ENCODE measurements at regions not wholly inside any gene's neighbourhood (a gene's known extent, or its start where the extent isn't known, plus 50 kb on each side); places are given as distances from the start of the nearest gene placed in this dataset.

DNA sequence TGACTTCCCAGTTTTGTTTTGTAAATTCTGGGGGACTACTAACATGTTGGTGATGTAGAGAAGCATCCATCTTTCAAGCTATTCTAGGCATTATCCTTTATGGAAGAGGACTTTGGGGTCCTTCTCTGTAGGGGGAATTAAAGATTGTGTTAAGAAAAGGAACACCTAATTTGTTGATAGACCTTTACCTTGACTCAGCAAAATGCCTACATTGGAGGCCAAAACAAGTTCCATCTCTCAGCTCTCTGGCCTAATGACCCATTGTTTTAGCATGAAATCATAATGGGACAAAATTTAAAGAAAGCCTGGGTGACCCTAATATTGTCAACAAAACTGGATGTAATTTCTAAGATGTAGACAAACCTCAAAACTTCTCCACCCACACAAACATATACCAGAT, 465.3 kb upstream of the SOX9 start:
- H3K4me3 ChIP-seq (ENCODE audit: low read length) = no peak overlapping the region
- no peak overlapping the region for H3K27ac ChIP-seq (ENCODE audit: low read length)
- no peaks in the 10 kb centered on the region for H3K27me3 ChIP-seq (ENCODE audit: control insufficient read depth, insufficient read depth, low read length)
- H3K4me1 ChIP-seq (ENCODE audit: control insufficient read depth, insufficient read depth, low read length) = no peaks in the 10 kb centered on the region
- H3K9me3 ChIP-seq (ENCODE audit: control insufficient read depth, insufficient read depth, low read length) = no peaks in the 10 kb centered on the region
- H3K36me3 ChIP-seq (ENCODE audit: control insufficient read depth, insufficient read depth, low read length) = no peaks in the 10 kb centered on the region
- no peak for DNase-seq (ENCODE audit: low read depth, low spot score)

- Histone ChIP-seq H3K4me1 (ENCODE audit: control insufficient read depth, insufficient read depth, low read length) (no peaks in the 10 kb centered on the region), H3K36me3 (ENCODE audit: control insufficient read depth, insufficient read depth, low read length) (no peaks in the 10 kb centered on the region), H3K9me3 (ENCODE audit: control insufficient read depth, insufficient read depth, low read length) (no peaks in the 10 kb centered on the region), H3K27me3 (ENCODE audit: control insufficient read depth, insufficient read depth, low read length) (no peaks in the 10 kb centered on the region), H3K4me3 (ENCODE audit: low read length) (no peak overlapping the region), H3K27ac (ENCODE audit: low read length) (no peak overlapping the region)
- no CpG with 5 or more reads among the region's 6 CpGs for WGBS (ENCODE audit: insufficient coverage, insufficient read length)
- no peak for DNase-seq (ENCODE audit: low read depth, low spot score)
These were observed 463.6 kb upstream of the SOX9 start for GRCh38 chr17:71656964-71657858.

DNA sequence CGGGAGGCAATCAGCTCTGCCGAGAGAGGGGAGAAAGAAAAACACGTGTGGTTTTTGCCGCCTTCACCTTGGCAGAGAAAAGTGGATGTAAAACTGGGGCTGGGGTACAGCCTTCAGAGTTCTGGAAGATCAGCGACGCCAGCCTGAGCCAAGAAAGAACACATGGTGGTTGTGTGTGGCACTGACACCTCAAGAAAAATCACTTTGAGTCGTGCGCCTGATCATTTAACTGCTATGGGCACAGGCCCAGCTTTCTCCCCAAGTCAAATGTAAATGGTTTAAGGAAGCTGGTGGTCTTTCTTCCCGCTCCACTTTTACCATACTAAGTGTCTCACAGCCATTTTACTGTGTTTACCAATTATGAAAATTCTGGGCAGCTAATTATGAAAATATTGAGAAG, 461.8 kb upstream of the SOX9 start:
- Histone ChIP-seq H3K27me3 (ENCODE audit: control insufficient read depth, insufficient read depth, low read length) (no peaks in the 10 kb centered on the region), H3K9me3 (ENCODE audit: control insufficient read depth, insufficient read depth, low read length) (no peaks in the 10 kb centered on the region), H3K36me3 (ENCODE audit: control insufficient read depth, insufficient read depth, low read length) (no peaks in the 10 kb centered on the region), H3K4me3 (ENCODE audit: low read length) (no peak overlapping the region), H3K4me1 (ENCODE audit: control insufficient read depth, insufficient read depth, low read length) (no peaks in the 10 kb centered on the region), H3K27ac (ENCODE audit: low read length) (no peak overlapping the region)
- WGBS (ENCODE audit: insufficient coverage, insufficient read length) = no CpG with 5 or more reads among the region's 9 CpGs
- DNase-seq (ENCODE audit: low read depth, low spot score) = no peak

GRCh38 chr17:71664861-71665260, 456.0 kb upstream of the SOX9 start:
- no peaks in the 10 kb centered on the region for H3K27me3 ChIP-seq (ENCODE audit: control insufficient read depth, insufficient read depth, low read length)
- H3K4me3 ChIP-seq (ENCODE audit: low read length) = no peak overlapping the region
- no peaks in the 10 kb centered on the region for H3K36me3 ChIP-seq (ENCODE audit: control insufficient read depth, insufficient read depth, low read length)
- DNase-seq (ENCODE audit: low read depth, low spot score) = no peak
- no peaks in the 10 kb centered on the region for H3K4me1 ChIP-seq (ENCODE audit: control insufficient read depth, insufficient read depth, low read length)
- H3K9me3 ChIP-seq (ENCODE audit: control insufficient read depth, insufficient read depth, low read length) = no peaks in the 10 kb centered on the region
- H3K27ac ChIP-seq (ENCODE audit: low read length) = no peak overlapping the region

- Histone ChIP-seq H3K27ac (ENCODE audit: low read length) (no peak overlapping the region), H3K4me3 (ENCODE audit: low read length) (no peak overlapping the region), H3K27me3 (ENCODE audit: control insufficient read depth, insufficient read depth, low read length) (no peaks in the 10 kb centered on the region), H3K4me1 (ENCODE audit: control insufficient read depth, insufficient read depth, low read length) (no peaks in the 10 kb centered on the region), H3K36me3 (ENCODE audit: control insufficient read depth, insufficient read depth, low read length) (no peaks in the 10 kb centered on the region), H3K9me3 (ENCODE audit: control insufficient read depth, insufficient read depth, low read length) (no peaks in the 10 kb centered on the region)
- DNase-seq (ENCODE audit: low read depth, low spot score) = no peak
- WGBS (ENCODE audit: insufficient coverage, insufficient read length) = no CpG with 5 or more reads among the region's 2 CpGs
These were observed 454.8 kb upstream of the SOX9 start for GRCh38 chr17:71666047-71666446.

- H3K27me3 ChIP-seq (ENCODE audit: control insufficient read depth, insufficient read depth, low read length) = no peaks in the 10 kb centered on the region
- WGBS (ENCODE audit: insufficient coverage, insufficient read length) = no CpG with 5 or more reads among the region's 1 CpG
- H3K27ac ChIP-seq (ENCODE audit: low read length) = no peak overlapping the region
- no peak overlapping the region for H3K4me3 ChIP-seq (ENCODE audit: low read length)
- no peaks in the 10 kb centered on the region for H3K4me1 ChIP-seq (ENCODE audit: control insufficient read depth, insufficient read depth, low read length)
- H3K9me3 ChIP-seq (ENCODE audit: control insufficient read depth, insufficient read depth, low read length) = no peaks in the 10 kb centered on the region
- DNase-seq (ENCODE audit: low read depth, low spot score) = no peak
- no peaks in the 10 kb centered on the region for H3K36me3 ChIP-seq (ENCODE audit: control insufficient read depth, insufficient read depth, low read length)
These were observed 453.2 kb upstream of the SOX9 start for GRCh38 chr17:71667661-71668060.

- H3K9me3 ChIP-seq (ENCODE audit: control insufficient read depth, insufficient read depth, low read length) = no peaks in the 10 kb centered on the region
- no CpG with 5 or more reads among the region's 2 CpGs for WGBS (ENCODE audit: insufficient coverage, insufficient read length)
- H3K4me1 ChIP-seq (ENCODE audit: control insufficient read depth, insufficient read depth, low read length) = no peaks in the 10 kb centered on the region
- DNase-seq (ENCODE audit: low read depth, low spot score) = no peak
- no peak overlapping the region for H3K4me3 ChIP-seq (ENCODE audit: low read length)
- H3K27me3 ChIP-seq (ENCODE audit: control insufficient read depth, insufficient read depth, low read length) = no peaks in the 10 kb centered on the region
- H3K36me3 ChIP-seq (ENCODE audit: control insufficient read depth, insufficient read depth, low read length) = no peaks in the 10 kb centered on the region
- no peak overlapping the region for H3K27ac ChIP-seq (ENCODE audit: low read length)
These were observed 452.0 kb upstream of the SOX9 start for GRCh38 chr17:71668807-71669206.

GRCh38 chr17:71677439-71677838, 443.4 kb upstream of the SOX9 start:
- 100% methylated on average over 2 of the region's 4 CpGs for WGBS (ENCODE audit: insufficient coverage, insufficient read length)
- Histone ChIP-seq H3K27me3 (ENCODE audit: control insufficient read depth, insufficient read depth, low read length) (no peaks in the 10 kb centered on the region), H3K4me3 (ENCODE audit: low read length) (no peak overlapping the region), H3K36me3 (ENCODE audit: control insufficient read depth, insufficient read depth, low read length) (no peaks in the 10 kb centered on the region), H3K27ac (ENCODE audit: low read length) (no peak overlapping the region), H3K4me1 (ENCODE audit: control insufficient read depth, insufficient read depth, low read length) (no peaks in the 10 kb centered on the region), H3K9me3 (ENCODE audit: control insufficient read depth, insufficient read depth, low read length) (no peaks in the 10 kb centered on the region)
- no peak for DNase-seq (ENCODE audit: low read depth, low spot score)

DNA sequence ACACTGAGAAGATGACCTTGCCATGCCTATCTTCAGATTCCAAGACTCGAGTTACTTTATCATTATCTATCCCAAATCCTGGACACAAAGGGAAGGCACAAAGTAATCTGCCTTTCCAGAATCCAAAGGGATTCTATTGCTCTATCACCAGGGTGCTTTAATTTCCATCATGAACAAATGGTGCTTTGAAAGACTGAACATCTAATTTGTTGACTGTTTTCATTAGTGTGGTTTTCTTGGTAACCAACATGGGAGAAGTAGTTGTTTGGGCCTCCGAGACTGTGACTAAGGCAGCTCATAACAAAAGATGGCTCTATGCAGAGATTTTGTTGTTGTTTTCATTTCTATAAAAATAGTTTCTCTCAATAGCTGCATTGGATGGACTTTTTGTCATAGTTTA, 441.0 kb upstream of the SOX9 start:
- no peak overlapping the region for H3K27ac ChIP-seq (ENCODE audit: low read length)
- no peak overlapping the region for H3K4me3 ChIP-seq (ENCODE audit: low read length)
- no peaks in the 10 kb centered on the region for H3K36me3 ChIP-seq (ENCODE audit: control insufficient read depth, insufficient read depth, low read length)
- H3K9me3 ChIP-seq (ENCODE audit: control insufficient read depth, insufficient read depth, low read length) = no peaks in the 10 kb centered on the region
- no peaks in the 10 kb centered on the region for H3K4me1 ChIP-seq (ENCODE audit: control insufficient read depth, insufficient read depth, low read length)
- DNase-seq (ENCODE audit: low read depth, low spot score) = no peak
- no CpG with 5 or more reads among the region's 2 CpGs for WGBS (ENCODE audit: insufficient coverage, insufficient read length)
- no peaks in the 10 kb centered on the region for H3K27me3 ChIP-seq (ENCODE audit: control insufficient read depth, insufficient read depth, low read length)

DNA sequence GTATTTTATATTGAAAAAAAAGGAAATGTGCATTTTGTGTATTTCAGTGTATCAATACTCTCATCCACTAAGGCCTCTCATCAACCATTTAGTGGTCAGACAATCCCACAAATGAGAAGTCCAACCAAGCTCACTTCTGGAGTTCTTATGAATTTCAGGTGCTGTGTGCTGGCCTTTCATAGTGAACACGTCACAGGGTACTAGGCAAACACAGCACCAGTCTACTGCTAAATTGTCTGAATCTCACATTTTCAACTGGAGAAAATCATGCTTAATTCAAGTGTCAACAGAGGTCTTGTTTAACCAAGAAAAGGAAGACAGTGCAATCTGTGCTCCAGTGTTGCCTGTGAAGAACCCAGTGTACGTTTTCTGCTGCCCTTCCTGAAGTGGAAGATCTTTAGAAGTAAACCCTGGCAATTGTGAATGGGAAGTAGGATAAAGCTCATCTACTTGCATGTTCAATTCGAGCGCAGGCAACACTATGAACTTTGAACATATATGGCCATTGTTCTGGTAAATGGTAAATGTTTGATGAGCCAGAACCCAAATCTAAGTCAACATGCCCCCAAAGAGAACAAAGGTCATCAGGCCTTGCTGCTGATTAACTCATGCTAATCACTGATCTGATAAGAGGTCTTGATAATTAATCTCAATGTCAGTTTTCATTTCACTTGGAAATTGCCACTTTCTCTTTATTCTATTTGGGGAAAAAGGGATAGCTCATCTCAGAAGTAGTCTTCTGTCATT, 439.2 kb upstream of the SOX9 start:
- no CpG with 5 or more reads among the region's 4 CpGs for WGBS (ENCODE audit: insufficient coverage, insufficient read length)
- no peak for DNase-seq (ENCODE audit: low read depth, low spot score)
- H3K36me3 ChIP-seq (ENCODE audit: control insufficient read depth, insufficient read depth, low read length) = no peaks in the 10 kb centered on the region
- no peak overlapping the region for H3K27ac ChIP-seq (ENCODE audit: low read length)
- H3K4me1 ChIP-seq (ENCODE audit: control insufficient read depth, insufficient read depth, low read length) = no peaks in the 10 kb centered on the region
- H3K9me3 ChIP-seq (ENCODE audit: control insufficient read depth, insufficient read depth, low read length) = no peaks in the 10 kb centered on the region
- H3K4me3 ChIP-seq (ENCODE audit: low read length) = no peak overlapping the region
- no peaks in the 10 kb centered on the region for H3K27me3 ChIP-seq (ENCODE audit: control insufficient read depth, insufficient read depth, low read length)

DNA sequence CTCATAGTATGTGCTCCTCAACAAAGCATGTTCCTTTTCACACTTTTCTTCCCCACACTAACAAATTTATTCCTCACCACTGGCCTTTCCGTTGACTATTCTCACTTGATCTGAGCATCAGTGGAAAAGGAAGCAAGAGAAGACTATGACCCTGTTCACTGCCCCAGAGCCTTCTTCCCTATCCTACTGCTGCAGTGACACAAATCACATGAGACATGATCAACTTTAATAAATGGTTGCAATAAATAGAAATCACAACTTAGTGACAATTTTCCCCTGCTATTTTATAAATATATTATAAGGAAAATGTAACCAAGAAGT, 438.7 kb upstream of the SOX9 start:
- no CpG with 5 or more reads among the region's 1 CpG for WGBS (ENCODE audit: insufficient coverage, insufficient read length)
- H3K9me3 ChIP-seq (ENCODE audit: control insufficient read depth, insufficient read depth, low read length) = no peaks in the 10 kb centered on the region
- no peaks in the 10 kb centered on the region for H3K36me3 ChIP-seq (ENCODE audit: control insufficient read depth, insufficient read depth, low read length)
- H3K4me3 ChIP-seq (ENCODE audit: low read length) = no peak overlapping the region
- no peak overlapping the region for H3K27ac ChIP-seq (ENCODE audit: low read length)
- no peaks in the 10 kb centered on the region for H3K27me3 ChIP-seq (ENCODE audit: control insufficient read depth, insufficient read depth, low read length)
- no peaks in the 10 kb centered on the region for H3K4me1 ChIP-seq (ENCODE audit: control insufficient read depth, insufficient read depth, low read length)
- DNase-seq (ENCODE audit: low read depth, low spot score) = no peak

All from iPS DF 6.9 (cell line).